Activated T-helper 1 cell treated with anti-CD3 and anti-CD28 coated beads, Interleukin-12 subunit alpha, Interleukin-12 subunit beta, Interleukin-2, Interleukin-4 antibody, amounts not matched to agents 30 ng/mL and 10 ng/mL and 1 ng/mL, durations not matched to agents 14 hours and 24 hours and 36 hours (primary cell): ENCODE measurements at regions not wholly inside any gene's neighbourhood (a gene's known extent, or its start where the extent isn't known, plus 50 kb on each side); places are given as distances from the start of the nearest gene placed in this dataset.

Experiments
- DNase-seq: peaks from one replicate; pipeline ENCODE4 v3.0.0; 2021; ENCODE audit warnings: low spot score
- H3K27ac Mint-ChIP-seq: one replicate; pipeline ENCODE4 v1.8.0; 2021; ENCODE audit warnings: mild to moderate bottlenecking, mixed read lengths
- H3K27me3 Mint-ChIP-seq: one replicate; pipeline ENCODE4 v1.8.0; 2022; ENCODE audit warnings: mild to moderate bottlenecking, moderate library complexity, mixed read lengths; ENCODE audit not compliant: insufficient read depth
- H3K36me3 Mint-ChIP-seq: one replicate; pipeline ENCODE4 v1.8.0; 2021; ENCODE audit warnings: low read depth, mixed read lengths
- H3K4me1 Mint-ChIP-seq: one replicate; pipeline ENCODE4 v1.8.0; 2021; ENCODE audit warnings: low read depth, mixed read lengths
- H3K4me3 Mint-ChIP-seq: one replicate; pipeline ENCODE4 v1.8.0; 2021; ENCODE audit warnings: mild to moderate bottlenecking, moderate library complexity, mixed read lengths
- H3K9me3 Mint-ChIP-seq: one replicate; pipeline ENCODE4 v1.8.0; 2021; ENCODE audit warnings: mixed read lengths
- intact Hi-C: fragments of 100-400 bp; cut with micrococcal nuclease; formaldehyde crosslinking; loops from one replicate; pipeline ENCODE4 v1.15.1; 2024

- no peaks in the 10 kb centered on the region for H3K4me1 Mint-ChIP-seq
- H3K4me3 Mint-ChIP-seq, result no peak overlapping the region
- no peaks in the 10 kb centered on the region for H3K36me3 Mint-ChIP-seq
- no peak overlapping the region for H3K27ac Mint-ChIP-seq
- intact Hi-C loops, result no loop called here
- H3K9me3 Mint-ChIP-seq, result peaks cover 5% of the 10 kb centered on the region
- no peaks in the 10 kb centered on the region for H3K27me3 Mint-ChIP-seq
- DNase-seq, result no peak
Observed at GRCh38 chr6:165941249-165941775, 226.3 kb downstream of the TBXT start.

- H3K36me3 Mint-ChIP-seq, result no peaks in the 10 kb centered on the region
- intact Hi-C loops, result no loop called here
- H3K4me1 Mint-ChIP-seq, result no peaks in the 10 kb centered on the region
- H3K27me3 Mint-ChIP-seq, result no peaks in the 10 kb centered on the region
- H3K27ac Mint-ChIP-seq, result no peak overlapping the region
- DNase-seq, result no peak
- H3K4me3 Mint-ChIP-seq, result no peak overlapping the region
- peaks cover 5% of the 10 kb centered on the region for H3K9me3 Mint-ChIP-seq
Observed at GRCh38 chr6:165940366-165940765, 227.3 kb downstream of the TBXT start.

GRCh38 chr6:165939601-165940290 is 227.9 kb downstream of the TBXT start:
- Mint-ChIP-seq H3K9me3 (peaks cover 5% of the 10 kb centered on the region), H3K27me3 (no peaks in the 10 kb centered on the region), H3K36me3 (no peaks in the 10 kb centered on the region), H3K4me3 (no peak overlapping the region), H3K27ac (no peak overlapping the region), H3K4me1 (no peaks in the 10 kb centered on the region)
- no peak for DNase-seq
- intact Hi-C loops, result no loop called here

- intact Hi-C loops, result no loop called here
Observed at GRCh38 chr6:165939047-165939446, 228.6 kb downstream of the TBXT start.

DNA sequence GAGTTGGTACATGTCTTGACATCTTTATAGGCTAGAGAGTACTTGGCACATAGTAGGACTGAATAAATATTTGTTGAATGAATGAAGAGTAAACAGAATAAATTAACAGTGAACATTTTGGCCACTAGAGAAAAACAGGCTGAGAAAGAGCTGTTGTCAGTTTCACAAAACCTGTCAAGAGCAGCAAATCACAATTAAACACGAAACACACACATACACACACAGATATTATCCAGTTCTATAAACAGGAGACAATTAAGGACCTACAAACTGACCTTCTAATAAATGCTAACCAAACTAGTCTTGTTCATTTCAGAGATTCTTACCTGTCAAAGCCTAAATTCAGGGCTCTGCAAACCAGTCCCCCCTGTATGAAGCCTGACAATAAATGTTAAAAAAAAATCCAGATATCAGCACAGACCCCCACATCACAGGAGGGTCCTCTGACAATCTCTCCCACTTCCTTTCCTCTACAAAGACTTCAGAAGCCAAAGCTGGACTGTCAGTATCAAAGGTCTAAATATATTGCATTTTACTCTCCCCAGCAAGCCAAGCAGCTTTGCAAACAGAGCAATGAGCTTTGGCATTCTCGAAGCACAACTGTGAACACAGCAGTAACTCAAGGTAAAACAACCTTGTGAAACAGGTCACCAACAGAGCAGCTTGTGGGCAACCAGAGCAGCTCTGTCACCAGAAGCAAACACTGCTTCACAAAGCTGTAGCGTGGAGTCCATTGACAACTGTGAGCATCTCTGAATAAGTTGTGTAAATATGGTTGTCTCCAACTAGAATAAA is 229.9 kb downstream of the TBXT start:
- H3K4me1 Mint-ChIP-seq, result no peaks in the 10 kb centered on the region
- H3K27ac Mint-ChIP-seq, result no peak overlapping the region
- H3K9me3 Mint-ChIP-seq, result peaks cover 2% of the 10 kb centered on the region
- DNase-seq, result no peak
- intact Hi-C loops, result no loop called here
- H3K27me3 Mint-ChIP-seq, result no peaks in the 10 kb centered on the region
- no peaks in the 10 kb centered on the region for H3K36me3 Mint-ChIP-seq
- no peak overlapping the region for H3K4me3 Mint-ChIP-seq

More at GRCh38 chr6:165939047-165939446, 228.6 kb downstream of the TBXT start:
- Mint-ChIP-seq H3K27ac (no peak overlapping the region), H3K4me1 (no peaks in the 10 kb centered on the region), H3K27me3 (no peaks in the 10 kb centered on the region), H3K4me3 (no peak overlapping the region), H3K9me3 (peaks cover 5% of the 10 kb centered on the region), H3K36me3 (no peaks in the 10 kb centered on the region)
- DNase-seq, result no peak

DNA sequence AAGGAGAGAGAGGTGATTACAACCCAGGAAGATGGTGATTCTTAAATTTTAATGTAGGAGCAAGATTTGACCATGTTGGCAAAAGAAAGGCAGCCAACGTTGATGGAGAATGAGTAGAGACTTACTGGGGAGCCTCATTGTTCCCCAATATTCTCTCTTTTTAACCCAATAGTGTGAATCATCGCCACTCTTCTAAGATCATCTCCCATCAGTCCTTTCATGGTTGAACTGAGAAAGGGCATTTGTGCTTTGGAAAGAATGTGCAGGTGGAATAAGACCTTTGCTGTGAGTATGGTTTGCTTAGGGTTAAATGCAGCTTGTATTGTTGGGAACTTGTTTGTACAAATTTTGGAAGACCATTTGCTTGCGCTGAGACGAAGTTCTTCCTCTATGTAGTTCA is 231.0 kb downstream of the TBXT start:
- Mint-ChIP-seq H3K4me1 (no peaks in the 10 kb centered on the region), H3K4me3 (no peak overlapping the region), H3K36me3 (no peaks in the 10 kb centered on the region), H3K9me3 (no peaks in the 10 kb centered on the region), H3K27ac (no peak overlapping the region), H3K27me3 (no peaks in the 10 kb centered on the region)
- no peak for DNase-seq
- intact Hi-C loops, result no loop called here

DNA sequence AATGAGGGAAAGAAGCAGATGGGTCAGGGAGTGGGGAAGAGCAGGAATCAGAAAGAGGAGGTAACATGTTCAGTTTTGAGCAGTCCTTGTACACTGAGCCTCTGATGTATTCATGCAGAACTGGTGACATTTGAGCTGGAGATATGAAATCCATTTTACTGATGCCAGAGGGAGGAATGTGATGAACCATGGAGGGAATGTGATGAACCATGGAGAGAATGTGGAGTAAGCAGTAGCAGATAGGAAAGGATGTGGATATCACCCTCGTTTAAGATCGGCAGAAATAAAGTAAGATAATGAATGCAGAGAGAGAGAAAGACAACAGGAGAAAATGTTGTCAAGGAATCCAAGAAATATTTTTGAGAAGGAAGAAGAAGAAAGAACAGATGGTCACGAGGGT is 231.6 kb downstream of the TBXT start:
- no peak overlapping the region for H3K27ac Mint-ChIP-seq
- no peaks in the 10 kb centered on the region for H3K36me3 Mint-ChIP-seq
- no peaks in the 10 kb centered on the region for H3K4me1 Mint-ChIP-seq
- H3K9me3 Mint-ChIP-seq, result no peaks in the 10 kb centered on the region
- H3K27me3 Mint-ChIP-seq, result no peaks in the 10 kb centered on the region
- intact Hi-C loops, result no loop called here
- no peak for DNase-seq
- no peak overlapping the region for H3K4me3 Mint-ChIP-seq

DNA sequence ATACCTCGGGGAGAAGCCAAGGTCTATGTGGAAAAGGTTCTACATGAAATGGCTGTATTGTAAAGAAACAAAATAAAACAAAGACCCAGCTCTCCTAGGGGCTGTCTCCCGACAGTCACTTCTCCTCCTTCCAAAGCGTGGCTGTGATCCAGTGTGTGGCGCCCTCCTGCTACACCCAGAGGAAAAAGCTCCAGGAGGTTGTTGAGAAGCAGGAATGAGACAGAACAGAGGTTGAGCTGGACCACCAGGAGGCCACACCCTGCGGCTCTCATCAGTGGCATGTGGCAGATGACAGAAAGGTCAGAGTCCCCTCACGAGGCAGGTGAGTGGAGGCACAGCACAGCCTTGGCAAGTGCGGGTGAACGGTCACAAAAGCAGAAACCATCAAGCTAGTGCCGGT is 236.0 kb downstream of the TBXT start:
- Mint-ChIP-seq H3K27me3 (no peaks in the 10 kb centered on the region), H3K36me3 (no peaks in the 10 kb centered on the region), H3K27ac (no peak overlapping the region), H3K4me1 (no peaks in the 10 kb centered on the region), H3K4me3 (no peak overlapping the region), H3K9me3 (no peaks in the 10 kb centered on the region)
- DNase-seq, result no peak
- intact Hi-C loops, result no loop called here

DNA sequence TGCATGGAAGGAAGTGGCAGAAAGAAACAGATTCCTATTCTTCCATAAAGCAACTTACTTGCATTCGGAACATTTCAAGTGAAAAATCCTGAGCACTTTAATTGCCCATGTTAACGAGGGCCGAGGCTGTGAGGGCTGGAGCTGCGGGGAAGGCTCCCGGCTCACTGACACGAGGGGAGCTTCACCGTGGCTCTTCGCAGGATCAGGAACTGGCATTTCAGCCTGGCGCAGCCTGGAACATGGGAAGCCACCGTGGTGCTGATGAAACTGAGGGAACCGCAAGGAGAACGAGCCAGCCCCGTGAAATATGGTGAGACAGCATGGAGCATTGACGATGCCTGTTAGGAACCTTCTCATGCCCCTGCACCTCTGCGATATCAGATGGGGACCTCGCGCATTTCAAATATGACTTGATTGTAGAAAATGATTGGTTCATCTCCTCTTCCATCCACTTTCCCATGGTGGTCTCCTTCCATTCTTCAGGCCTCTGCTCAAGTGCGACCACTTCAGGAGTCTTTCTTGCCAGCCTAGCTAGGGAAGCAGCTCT is 236.9 kb downstream of the TBXT start:
- intact Hi-C loops, result no loop called here

DNA sequence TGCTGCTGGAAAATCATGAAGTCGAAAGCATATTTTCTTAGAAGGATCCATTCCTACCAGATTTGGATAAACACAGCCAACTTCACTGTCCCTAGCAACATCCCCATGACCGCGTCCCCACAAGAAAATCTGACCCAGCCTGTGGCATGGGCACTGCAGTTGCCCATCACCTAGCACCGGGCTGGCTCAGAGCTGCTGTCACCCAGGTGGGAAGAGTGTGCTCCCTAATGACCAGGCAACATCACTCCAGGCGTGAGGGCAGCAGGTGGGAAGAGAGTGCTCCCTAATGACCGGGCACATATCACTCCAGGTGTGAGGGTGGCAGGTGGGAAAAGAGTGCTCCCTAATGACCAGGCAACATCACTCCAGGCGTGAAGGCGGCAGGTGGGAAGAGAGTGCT is 238.0 kb downstream of the TBXT start:
- Mint-ChIP-seq H3K4me1 (no peaks in the 10 kb centered on the region), H3K27me3 (no peaks in the 10 kb centered on the region), H3K4me3 (no peak overlapping the region), H3K36me3 (no peaks in the 10 kb centered on the region), H3K9me3 (no peaks in the 10 kb centered on the region), H3K27ac (no peak overlapping the region)
- intact Hi-C loops, result no loop called here
- no peak for DNase-seq

More for the DNA sequence above, 236.9 kb downstream of the TBXT start:
- Mint-ChIP-seq H3K9me3 (no peaks in the 10 kb centered on the region), H3K27me3 (no peaks in the 10 kb centered on the region), H3K4me1 (no peaks in the 10 kb centered on the region), H3K36me3 (no peaks in the 10 kb centered on the region), H3K27ac (no peak overlapping the region), H3K4me3 (no peak overlapping the region)
- DNase-seq, result no peak

DNA sequence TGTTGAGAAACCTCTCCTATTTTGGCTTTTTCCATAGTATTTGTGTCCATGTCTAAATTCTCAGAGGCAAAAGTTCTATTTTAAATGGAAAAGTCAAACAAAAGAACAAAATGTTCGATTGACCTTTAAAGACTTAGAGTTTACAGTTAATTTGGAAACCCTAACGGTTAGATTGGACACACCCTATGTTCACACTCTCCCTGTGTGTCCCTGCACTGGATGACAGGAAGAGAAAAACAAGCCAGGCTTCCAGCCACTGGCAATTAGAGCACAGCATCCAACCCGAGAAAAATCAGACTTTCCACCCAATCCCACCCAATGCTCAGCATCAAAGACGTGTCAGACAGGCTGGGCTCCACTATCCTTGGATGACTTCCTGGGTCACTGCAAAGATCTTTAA is 241.3 kb downstream of the TBXT start:
- intact Hi-C loops, result no loop called here
- Mint-ChIP-seq H3K36me3 (no peaks in the 10 kb centered on the region), H3K9me3 (no peaks in the 10 kb centered on the region), H3K27ac (no peak overlapping the region), H3K27me3 (no peaks in the 10 kb centered on the region), H3K4me1 (no peaks in the 10 kb centered on the region), H3K4me3 (no peak overlapping the region)
- no peak for DNase-seq

- Mint-ChIP-seq H3K4me3 (no peak overlapping the region), H3K9me3 (no peaks in the 10 kb centered on the region)
- intact Hi-C loops, result loop anchor here (1.0 kb wide), 1 partner anchor 37 kb away; no protein-coding TSS in a partner anchor
Observed at GRCh38 chr6:165925474-165926156, 242.0 kb downstream of the TBXT start.

More at GRCh38 chr6:165925474-165926156, 242.0 kb downstream of the TBXT start:
- H3K36me3 Mint-ChIP-seq, result no peaks in the 10 kb centered on the region
- DNase-seq, result no peak
- H3K27ac Mint-ChIP-seq, result no peak overlapping the region
- H3K4me1 Mint-ChIP-seq, result no peaks in the 10 kb centered on the region
- no peaks in the 10 kb centered on the region for H3K27me3 Mint-ChIP-seq
